ENCODE measurements at regions not wholly inside any gene's neighbourhood (a gene's known extent, or its start where the extent isn't known, plus 50 kb on each side); places are given as distances from the start of the nearest gene placed in this dataset.

DNA sequence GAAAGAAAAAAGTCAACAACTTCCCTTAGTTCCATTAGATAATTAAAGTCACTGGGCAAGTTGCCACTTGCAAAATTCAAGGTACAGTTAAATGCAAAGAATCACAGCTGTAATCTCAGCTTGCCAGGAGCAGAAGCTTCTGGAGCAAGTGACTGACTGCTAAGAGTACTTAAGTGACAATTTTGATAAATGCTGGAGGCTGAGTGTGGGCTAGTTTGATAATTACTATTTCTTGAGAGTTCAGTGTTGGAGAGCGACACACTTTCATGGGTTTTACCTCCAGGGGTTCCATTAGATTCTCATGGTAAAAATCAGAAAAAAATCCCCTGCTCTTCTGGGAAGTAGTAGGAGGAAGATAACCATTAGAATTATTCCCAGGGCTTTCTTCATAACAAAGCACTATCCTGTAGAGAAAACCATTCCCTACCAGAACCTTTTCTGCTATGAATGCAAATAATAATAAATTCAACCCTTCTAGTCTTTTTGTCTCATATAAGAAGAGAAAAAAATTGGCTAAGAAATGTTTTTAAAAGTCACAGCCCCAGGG, 486.3 kb downstream of the POM121L12 start (continued):
- no peak for TF ChIP-seq TEAD4 (CRISPR knock-in tag; IDR thresholded peaks at IDR 0.05)
- no peak for TF ChIP-seq NR2C2 (CRISPR knock-in tag; IDR thresholded peaks at IDR 0.05)
- TF ChIP-seq MXD4 (CRISPR knock-in tag; IDR thresholded peaks at IDR 0.05; ENCODE audit: borderline replicate concordance) = no peak

DNA sequence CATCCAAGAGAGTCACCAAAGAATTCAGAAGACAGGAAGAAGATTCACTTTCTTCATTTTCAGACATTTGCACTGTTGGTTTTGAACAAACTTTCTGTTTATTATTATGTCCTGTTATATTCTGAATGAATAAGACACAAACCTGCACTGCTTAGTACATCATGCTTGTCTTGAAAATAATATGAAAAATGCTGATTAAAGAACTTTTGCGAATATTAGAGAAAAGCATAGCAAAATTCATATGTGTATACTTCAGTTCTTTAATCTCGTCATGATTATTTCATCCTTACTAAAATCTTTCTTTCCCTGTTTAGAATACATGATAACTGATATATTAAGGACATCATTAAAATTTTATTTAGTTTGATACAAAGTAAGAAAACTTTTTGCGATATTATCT, 504.1 kb downstream of the POM121L12 start:
- H3K4me3 Mint-ChIP-seq = no peak overlapping the region
- no peak for DNase-seq (ENCODE audit: low spot score)
- no peaks in the 10 kb centered on the region for H3K36me3 Mint-ChIP-seq
- no peaks in the 10 kb centered on the region for H3K4me1 Mint-ChIP-seq
- POLR2A ChIA-PET = no interaction called here
- no peak for ATAC-seq
- H3K27ac Mint-ChIP-seq = no peak overlapping the region
- no peak for TF ChIP-seq FOXJ3 (CRISPR knock-in tag; IDR thresholded peaks at IDR 0.05; ENCODE audit: borderline replicate concordance)
- TF ChIP-seq MYBL2 (CRISPR knock-in tag; IDR thresholded peaks at IDR 0.05) = no peak
- TF ChIP-seq SOX15 (CRISPR knock-in tag; IDR thresholded peaks at IDR 0.05) = no peak
- no peak for TF ChIP-seq NFE2L1 (CRISPR knock-in tag; IDR thresholded peaks at IDR 0.05)
- TF ChIP-seq CREM (CRISPR knock-in tag; IDR thresholded peaks at IDR 0.05) = no peak
- TF ChIP-seq, protein P1, sequence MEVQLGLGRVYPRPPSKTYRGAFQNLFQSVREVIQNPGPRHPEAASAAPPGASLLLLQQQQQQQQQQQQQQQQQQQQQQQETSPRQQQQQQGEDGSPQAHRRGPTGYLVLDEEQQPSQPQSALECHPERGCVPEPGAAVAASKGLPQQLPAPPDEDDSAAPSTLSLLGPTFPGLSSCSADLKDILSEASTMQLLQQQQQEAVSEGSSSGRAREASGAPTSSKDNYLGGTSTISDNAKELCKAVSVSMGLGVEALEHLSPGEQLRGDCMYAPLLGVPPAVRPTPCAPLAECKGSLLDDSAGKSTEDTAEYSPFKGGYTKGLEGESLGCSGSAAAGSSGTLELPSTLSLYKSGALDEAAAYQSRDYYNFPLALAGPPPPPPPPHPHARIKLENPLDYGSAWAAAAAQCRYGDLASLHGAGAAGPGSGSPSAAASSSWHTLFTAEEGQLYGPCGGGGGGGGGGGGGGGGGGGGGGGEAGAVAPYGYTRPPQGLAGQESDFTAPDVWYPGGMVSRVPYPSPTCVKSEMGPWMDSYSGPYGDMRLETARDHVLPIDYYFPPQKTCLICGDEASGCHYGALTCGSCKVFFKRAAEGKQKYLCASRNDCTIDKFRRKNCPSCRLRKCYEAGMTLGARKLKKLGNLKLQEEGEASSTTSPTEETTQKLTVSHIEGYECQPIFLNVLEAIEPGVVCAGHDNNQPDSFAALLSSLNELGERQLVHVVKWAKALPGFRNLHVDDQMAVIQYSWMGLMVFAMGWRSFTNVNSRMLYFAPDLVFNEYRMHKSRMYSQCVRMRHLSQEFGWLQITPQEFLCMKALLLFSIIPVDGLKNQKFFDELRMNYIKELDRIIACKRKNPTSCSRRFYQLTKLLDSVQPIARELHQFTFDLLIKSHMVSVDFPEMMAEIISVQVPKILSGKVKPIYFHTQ (CRISPR knock-in tag; IDR thresholded peaks at IDR 0.05) = no peak
- TF ChIP-seq, protein P2, sequence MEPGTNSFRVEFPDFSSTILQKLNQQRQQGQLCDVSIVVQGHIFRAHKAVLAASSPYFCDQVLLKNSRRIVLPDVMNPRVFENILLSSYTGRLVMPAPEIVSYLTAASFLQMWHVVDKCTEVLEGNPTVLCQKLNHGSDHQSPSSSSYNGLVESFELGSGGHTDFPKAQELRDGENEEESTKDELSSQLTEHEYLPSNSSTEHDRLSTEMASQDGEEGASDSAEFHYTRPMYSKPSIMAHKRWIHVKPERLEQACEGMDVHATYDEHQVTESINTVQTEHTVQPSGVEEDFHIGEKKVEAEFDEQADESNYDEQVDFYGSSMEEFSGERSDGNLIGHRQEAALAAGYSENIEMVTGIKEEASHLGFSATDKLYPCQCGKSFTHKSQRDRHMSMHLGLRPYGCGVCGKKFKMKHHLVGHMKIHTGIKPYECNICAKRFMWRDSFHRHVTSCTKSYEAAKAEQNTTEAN (CRISPR knock-in tag; IDR thresholded peaks at IDR 0.05) = no peak
- TF ChIP-seq ZNF219 (CRISPR knock-in tag; IDR thresholded peaks at IDR 0.05; ENCODE audit: borderline replicate concordance) = no peak
- TF ChIP-seq, protein P3, sequence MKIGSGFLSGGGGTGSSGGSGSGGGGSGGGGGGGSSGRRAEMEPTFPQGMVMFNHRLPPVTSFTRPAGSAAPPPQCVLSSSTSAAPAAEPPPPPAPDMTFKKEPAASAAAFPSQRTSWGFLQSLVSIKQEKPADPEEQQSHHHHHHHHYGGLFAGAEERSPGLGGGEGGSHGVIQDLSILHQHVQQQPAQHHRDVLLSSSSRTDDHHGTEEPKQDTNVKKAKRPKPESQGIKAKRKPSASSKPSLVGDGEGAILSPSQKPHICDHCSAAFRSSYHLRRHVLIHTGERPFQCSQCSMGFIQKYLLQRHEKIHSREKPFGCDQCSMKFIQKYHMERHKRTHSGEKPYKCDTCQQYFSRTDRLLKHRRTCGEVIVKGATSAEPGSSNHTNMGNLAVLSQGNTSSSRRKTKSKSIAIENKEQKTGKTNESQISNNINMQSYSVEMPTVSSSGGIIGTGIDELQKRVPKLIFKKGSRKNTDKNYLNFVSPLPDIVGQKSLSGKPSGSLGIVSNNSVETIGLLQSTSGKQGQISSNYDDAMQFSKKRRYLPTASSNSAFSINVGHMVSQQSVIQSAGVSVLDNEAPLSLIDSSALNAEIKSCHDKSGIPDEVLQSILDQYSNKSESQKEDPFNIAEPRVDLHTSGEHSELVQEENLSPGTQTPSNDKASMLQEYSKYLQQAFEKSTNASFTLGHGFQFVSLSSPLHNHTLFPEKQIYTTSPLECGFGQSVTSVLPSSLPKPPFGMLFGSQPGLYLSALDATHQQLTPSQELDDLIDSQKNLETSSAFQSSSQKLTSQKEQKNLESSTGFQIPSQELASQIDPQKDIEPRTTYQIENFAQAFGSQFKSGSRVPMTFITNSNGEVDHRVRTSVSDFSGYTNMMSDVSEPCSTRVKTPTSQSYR (CRISPR knock-in tag; IDR thresholded peaks at IDR 0.05) = no peak
- TF ChIP-seq ESRRA (CRISPR knock-in tag; IDR thresholded peaks at IDR 0.05; ENCODE audit: borderline replicate concordance) = no peak
- TF ChIP-seq ZNF396 (CRISPR knock-in tag; IDR thresholded peaks at IDR 0.05; ENCODE audit: borderline replicate concordance) = no peak
- TF ChIP-seq, protein P4, sequence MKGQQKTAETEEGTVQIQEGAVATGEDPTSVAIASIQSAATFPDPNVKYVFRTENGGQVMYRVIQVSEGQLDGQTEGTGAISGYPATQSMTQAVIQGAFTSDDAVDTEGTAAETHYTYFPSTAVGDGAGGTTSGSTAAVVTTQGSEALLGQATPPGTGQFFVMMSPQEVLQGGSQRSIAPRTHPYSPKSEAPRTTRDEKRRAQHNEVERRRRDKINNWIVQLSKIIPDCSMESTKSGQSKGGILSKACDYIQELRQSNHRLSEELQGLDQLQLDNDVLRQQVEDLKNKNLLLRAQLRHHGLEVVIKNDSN (CRISPR knock-in tag; IDR thresholded peaks at IDR 0.05) = no peak
- TF ChIP-seq ELF4 (CRISPR knock-in tag; IDR thresholded peaks at IDR 0.05; ENCODE audit: low read depth) = no peak
- TF ChIP-seq, protein P5, sequence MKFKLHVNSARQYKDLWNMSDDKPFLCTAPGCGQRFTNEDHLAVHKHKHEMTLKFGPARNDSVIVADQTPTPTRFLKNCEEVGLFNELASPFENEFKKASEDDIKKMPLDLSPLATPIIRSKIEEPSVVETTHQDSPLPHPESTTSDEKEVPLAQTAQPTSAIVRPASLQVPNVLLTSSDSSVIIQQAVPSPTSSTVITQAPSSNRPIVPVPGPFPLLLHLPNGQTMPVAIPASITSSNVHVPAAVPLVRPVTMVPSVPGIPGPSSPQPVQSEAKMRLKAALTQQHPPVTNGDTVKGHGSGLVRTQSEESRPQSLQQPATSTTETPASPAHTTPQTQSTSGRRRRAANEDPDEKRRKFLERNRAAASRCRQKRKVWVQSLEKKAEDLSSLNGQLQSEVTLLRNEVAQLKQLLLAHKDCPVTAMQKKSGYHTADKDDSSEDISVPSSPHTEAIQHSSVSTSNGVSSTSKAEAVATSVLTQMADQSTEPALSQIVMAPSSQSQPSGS (CRISPR knock-in tag; IDR thresholded peaks at IDR 0.05; ENCODE audit: borderline replicate concordance, low read depth) = no peak
- TF ChIP-seq GABPB1 (CRISPR knock-in tag; IDR thresholded peaks at IDR 0.05) = no peak
- TF ChIP-seq JUN (CRISPR knock-in tag; IDR thresholded peaks at IDR 0.05) = no peak
- TF ChIP-seq NR1H2 (CRISPR knock-in tag; IDR thresholded peaks at IDR 0.05) = no peak
- no peak for TF ChIP-seq HMGA2 (CRISPR knock-in tag; IDR thresholded peaks at IDR 0.05)
- TF ChIP-seq, protein P6, sequence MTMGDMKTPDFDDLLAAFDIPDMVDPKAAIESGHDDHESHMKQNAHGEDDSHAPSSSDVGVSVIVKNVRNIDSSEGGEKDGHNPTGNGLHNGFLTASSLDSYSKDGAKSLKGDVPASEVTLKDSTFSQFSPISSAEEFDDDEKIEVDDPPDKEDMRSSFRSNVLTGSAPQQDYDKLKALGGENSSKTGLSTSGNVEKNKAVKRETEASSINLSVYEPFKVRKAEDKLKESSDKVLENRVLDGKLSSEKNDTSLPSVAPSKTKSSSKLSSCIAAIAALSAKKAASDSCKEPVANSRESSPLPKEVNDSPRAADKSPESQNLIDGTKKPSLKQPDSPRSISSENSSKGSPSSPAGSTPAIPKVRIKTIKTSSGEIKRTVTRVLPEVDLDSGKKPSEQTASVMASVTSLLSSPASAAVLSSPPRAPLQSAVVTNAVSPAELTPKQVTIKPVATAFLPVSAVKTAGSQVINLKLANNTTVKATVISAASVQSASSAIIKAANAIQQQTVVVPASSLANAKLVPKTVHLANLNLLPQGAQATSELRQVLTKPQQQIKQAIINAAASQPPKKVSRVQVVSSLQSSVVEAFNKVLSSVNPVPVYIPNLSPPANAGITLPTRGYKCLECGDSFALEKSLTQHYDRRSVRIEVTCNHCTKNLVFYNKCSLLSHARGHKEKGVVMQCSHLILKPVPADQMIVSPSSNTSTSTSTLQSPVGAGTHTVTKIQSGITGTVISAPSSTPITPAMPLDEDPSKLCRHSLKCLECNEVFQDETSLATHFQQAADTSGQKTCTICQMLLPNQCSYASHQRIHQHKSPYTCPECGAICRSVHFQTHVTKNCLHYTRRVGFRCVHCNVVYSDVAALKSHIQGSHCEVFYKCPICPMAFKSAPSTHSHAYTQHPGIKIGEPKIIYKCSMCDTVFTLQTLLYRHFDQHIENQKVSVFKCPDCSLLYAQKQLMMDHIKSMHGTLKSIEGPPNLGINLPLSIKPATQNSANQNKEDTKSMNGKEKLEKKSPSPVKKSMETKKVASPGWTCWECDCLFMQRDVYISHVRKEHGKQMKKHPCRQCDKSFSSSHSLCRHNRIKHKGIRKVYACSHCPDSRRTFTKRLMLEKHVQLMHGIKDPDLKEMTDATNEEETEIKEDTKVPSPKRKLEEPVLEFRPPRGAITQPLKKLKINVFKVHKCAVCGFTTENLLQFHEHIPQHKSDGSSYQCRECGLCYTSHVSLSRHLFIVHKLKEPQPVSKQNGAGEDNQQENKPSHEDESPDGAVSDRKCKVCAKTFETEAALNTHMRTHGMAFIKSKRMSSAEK (CRISPR knock-in tag; IDR thresholded peaks at IDR 0.05; ENCODE audit: borderline replicate concordance) = no peak
- TF ChIP-seq TEAD1 (CRISPR knock-in tag; IDR thresholded peaks at IDR 0.05) = no peak
- H3K9me3 Mint-ChIP-seq = no peaks in the 10 kb centered on the region
- no peaks in the 10 kb centered on the region for H3K27me3 Mint-ChIP-seq (ENCODE audit: low read depth)
- CTCF ChIA-PET = no interaction called here

All from WTC11 (cell line).